K562 (cell line): ENCODE measurements at regions not wholly inside any gene's neighbourhood (a gene's known extent, or its start where the extent isn't known, plus 50 kb on each side); places are given as distances from the start of the nearest gene placed in this dataset.

ENCODE experiments used
- ARID2 ChIP-seq: fragments of 450-650 bp; IDR thresholded peaks from 2 replicates; pipeline ENCODE4 v1.6.1; 2017; ENCODE audit warnings: antibody characterized with exemption, mild to moderate bottlenecking
- BCLAF1 ChIP-seq, 2 experiments: fragments of 450-650 bp in 1 of 2; IDR thresholded peaks; 2 replicates each; pipeline ENCODE4 v1.6.1; 2011 to 2017; ENCODE audit warnings: low read depth in 2 of 2, antibody characterized with exemption in 1 of 2, borderline replicate concordance in 1 of 2, low read length in 1 of 2, mild to moderate bottlenecking in 1 of 2, mixed read lengths in 1 of 2; ENCODE audit not compliant: control insufficient read depth in 1 of 2
- BMI1 ChIP-seq: fragments of 150-350 bp; IDR thresholded peaks from 2 replicates; pipeline ENCODE4 v1.6.1; 2014; ENCODE audit warnings: low read length
- CBFA2T2 ChIP-seq: fragments of 450-650 bp; conservative IDR thresholded peaks from 2 replicates; pipeline ENCODE4 v1.6.1; 2017; ENCODE audit warnings: mild to moderate bottlenecking
- E2F4 ChIP-seq: sonication (generic); formaldehyde crosslinking; IDR thresholded peaks from 2 replicates; pipeline ENCODE4 v1.8.0; 2022; ENCODE audit warnings: mild to moderate bottlenecking, low read depth, missing genetic modification reagents
- ELK1 ChIP-seq: sonication (generic); formaldehyde crosslinking; IDR thresholded peaks from 2 replicates; pipeline ENCODE4 v1.8.1; 2022; ENCODE audit warnings: missing genetic modification reagents
- ID3 ChIP-seq, 2 experiments: fragments of 250-450 bp in 1 of 2; fragments of 450-650 bp in 1 of 2; sonication (Bioruptor Pico) in 1 of 2; IDR thresholded peaks; 2 replicates each; pipeline versions ENCODE4 v1.6.1 to v1.8.0; 2016 to 2021; ENCODE audit warnings: mild to moderate bottlenecking in 2 of 2, moderate library complexity in 2 of 2, missing compliant biosample characterization in 1 of 2, missing genetic modification characterization in 1 of 2
- KLF13 ChIP-seq: fragments of 450-650 bp; IDR thresholded peaks from 2 replicates; pipeline ENCODE4 v1.6.1; 2016; ENCODE audit warnings: missing genetic modification characterization, low read depth, mild to moderate bottlenecking, missing compliant biosample characterization, moderate library complexity, borderline replicate concordance
- MIER1 ChIP-seq: fragments of 450-650 bp; IDR thresholded peaks from 2 replicates; pipeline ENCODE4 v1.6.1; 2016; ENCODE audit warnings: antibody characterized with exemption, mild to moderate bottlenecking, low read depth
- PHB ChIP-seq: fragments of 250-450 bp; sonication (Bioruptor Pico); IDR thresholded peaks from 2 replicates; pipeline ENCODE4 v1.5.0; 2021
- PHF20 ChIP-seq: fragments of 450-650 bp; IDR thresholded peaks from 2 replicates; pipeline ENCODE4 v1.6.1; 2018; ENCODE audit not compliant: partially characterized antibody
- POU5F1 ChIP-seq: fragments of 150-350 bp; IDR thresholded peaks from 2 replicates; pipeline ENCODE4 v1.6.1; 2014; ENCODE audit warnings: borderline replicate concordance, low read length, low read depth, mild to moderate bottlenecking; ENCODE audit not compliant: partially characterized antibody
- RNF219 ChIP-seq: fragments of 250-450 bp; sonication (Bioruptor Pico); IDR thresholded peaks from 2 replicates; pipeline ENCODE4 v1.5.0; 2022; ENCODE audit warnings: mild to moderate bottlenecking
- SMARCA5 ChIP-seq: fragments of 450-650 bp; IDR thresholded peaks from 2 replicates; pipeline ENCODE4 v1.6.1; 2016
- TCF7 ChIP-seq: sonication (generic); IDR thresholded peaks from 2 replicates; pipeline ENCODE4 v1.6.1; 2016; ENCODE audit warnings: antibody characterized with exemption, borderline replicate concordance
- USF1 ChIP-seq: sonication (generic); formaldehyde crosslinking; IDR thresholded peaks from 2 replicates; pipeline ENCODE4 v1.9.0; 2022; ENCODE audit warnings: mild to moderate bottlenecking, missing genetic modification reagents
- WHSC1 ChIP-seq: IDR thresholded peaks from one replicate; pipeline ENCODE4 v1.6.1; 2012; ENCODE audit warnings: low read length, control low read depth, inconsistent platforms
- ZFP1 ChIP-seq: fragments of 450-650 bp; formaldehyde crosslinking; IDR thresholded peaks from 2 replicates; pipeline ENCODE4 v1.4.0; 2020; ENCODE audit warnings: mild to moderate bottlenecking, mixed read lengths
- ZKSCAN8 ChIP-seq: fragments of 200-800 bp; sonication (Bioruptor generic); IDR thresholded peaks from 2 replicates; pipeline ENCODE4 v1.6.1; 2016; ENCODE audit warnings: missing genetic modification characterization, missing compliant biosample characterization

GRCh38 chr18:30387401-30387800, 655.1 kb downstream of the DSC3 start (continued):
- TF ChIP-seq ID3 (CRISPR knock-in tag; IDR thresholded peaks at IDR 0.05) (no peak), ID3 (tag; IDR thresholded peaks at IDR 0.05) (no peak), ARID2 (no peak), TCF7 (no peak), PHF20 (no peak), RNF219 (no peak), ZFP1 (CRISPR knock-in tag) (no peak), POU5F1 (no peak), WHSC1 (no peak), KLF13 (tag) (no peak), SMARCA5 (no peak), ZKSCAN8 (CRISPR knock-in tag) (no peak), BCLAF1 (IDR thresholded peaks at IDR 0.05; ENCODE audit: borderline replicate concordance in 1 of 2, control insufficient read depth in 1 of 2, low read depth in 2 of 2, low read length in 1 of 2) (no peak), BMI1 (no peak), CBFA2T2 (peak; percentile 27; the same call in 1 of the 2 replicates), USF1 (CRISPR knock-in tag) (no peak), E2F4 (CRISPR knock-in tag) (no peak), ELK1 (CRISPR knock-in tag) (no peak), PHB (no peak), MIER1 (no peak)
